ENCODE measurements at regions not wholly inside any gene's neighbourhood (a gene's known extent, or its start where the extent isn't known, plus 50 kb on each side); places are given as distances from the start of the nearest gene placed in this dataset.

DNA sequence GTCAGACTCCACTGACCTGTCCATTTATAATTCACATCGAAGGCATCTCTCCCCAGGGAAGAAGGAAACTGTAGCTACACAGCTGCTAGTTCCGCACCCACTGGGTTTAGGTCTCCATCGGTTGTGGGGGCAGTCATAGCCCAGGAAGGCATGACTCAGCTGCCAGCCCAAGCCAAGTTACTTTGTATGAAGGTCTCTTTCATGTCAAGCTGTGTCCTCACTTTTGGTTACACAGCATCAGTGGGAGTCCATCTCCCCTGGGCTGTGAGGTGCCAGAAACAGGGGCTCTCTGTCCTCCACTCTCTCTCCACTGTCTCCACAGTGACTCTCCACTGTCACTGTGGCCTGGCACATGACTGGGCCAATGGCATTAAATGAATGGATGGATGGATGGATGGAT is 585.2 kb downstream of the BRD1 start:
- DNase-seq (ENCODE audit: low read depth in 4 of 4, low spot score in 3 of 4): no peak

DNA sequence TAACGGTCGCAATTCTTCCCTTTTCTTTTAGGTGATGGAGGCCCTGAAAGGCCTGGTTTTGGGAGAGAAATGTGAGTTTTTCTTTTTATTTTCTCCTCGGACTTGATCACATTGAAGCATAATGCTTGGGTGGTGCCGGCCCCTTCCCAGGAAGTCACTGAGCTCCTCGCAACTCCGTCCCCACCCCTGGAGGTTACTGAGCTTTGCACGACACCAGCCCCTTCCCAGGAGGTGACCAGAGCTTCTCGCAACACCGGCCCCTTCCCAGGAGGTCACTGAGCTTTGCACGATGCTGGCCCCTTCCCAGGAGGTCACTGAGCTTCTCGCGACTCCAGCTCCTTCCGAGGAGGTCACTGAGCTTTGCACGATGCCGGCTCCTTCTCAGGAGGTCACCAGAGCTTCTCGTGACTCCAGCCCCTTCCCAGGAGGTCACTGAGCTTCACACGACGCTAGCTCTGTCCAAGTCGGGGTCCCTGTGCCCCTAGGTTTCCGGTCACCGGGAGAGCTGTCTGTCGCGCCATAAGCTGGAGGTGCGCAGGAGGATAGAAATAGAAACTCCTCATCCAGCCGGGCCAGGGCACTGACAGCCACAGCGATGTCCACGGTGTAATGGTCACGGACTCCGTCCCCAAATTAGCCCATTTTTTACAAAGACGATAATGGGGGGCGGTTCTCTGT is 586.4 kb downstream of the BRD1 start:
- DNase-seq (ENCODE audit: low read depth in 4 of 4, low spot score in 3 of 4): no peak

DNA sequence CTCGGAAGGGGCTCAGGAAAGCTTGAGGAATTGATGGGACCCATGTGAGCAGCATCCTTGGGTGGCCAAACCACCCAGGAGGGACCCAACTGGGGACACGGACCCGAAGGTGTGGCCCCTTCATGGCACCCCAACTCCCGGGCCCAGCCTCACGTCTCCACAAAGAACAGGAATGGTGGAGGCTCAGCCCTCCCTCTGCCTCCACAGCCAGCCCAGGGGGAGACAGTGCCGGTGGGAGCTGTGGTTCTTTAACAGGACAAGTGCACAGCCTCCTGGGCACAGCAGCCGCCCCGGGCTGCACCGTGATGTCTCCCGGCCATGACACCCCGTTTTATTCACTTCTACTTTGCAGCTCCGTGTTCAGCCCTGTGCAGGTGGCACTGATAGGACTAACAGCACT is 587.2 kb downstream of the BRD1 start:
- DNase-seq (ENCODE audit: low read depth in 4 of 4, low spot score in 3 of 4): no peak

DNA sequence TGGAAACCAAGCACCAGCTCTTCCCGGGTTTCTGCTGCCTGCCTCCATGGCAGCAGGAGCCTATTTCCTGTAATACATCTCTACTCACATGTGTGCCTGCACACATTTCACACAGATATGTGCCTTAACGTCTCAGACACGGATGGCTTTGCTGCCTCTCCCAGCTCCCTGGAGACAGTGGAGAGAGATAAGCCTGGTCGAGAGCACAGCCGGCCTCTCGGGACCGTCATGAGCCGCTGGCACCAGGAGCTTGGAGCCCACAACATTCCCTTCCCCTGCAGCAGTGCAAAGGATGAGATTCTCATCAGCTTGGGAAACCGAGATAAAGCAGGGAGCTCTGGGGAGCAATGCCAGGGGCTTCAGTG is 587.7 kb downstream of the BRD1 start:
- DNase-seq (ENCODE audit: low read depth in 4 of 4, low spot score in 3 of 4): no peak

DNA sequence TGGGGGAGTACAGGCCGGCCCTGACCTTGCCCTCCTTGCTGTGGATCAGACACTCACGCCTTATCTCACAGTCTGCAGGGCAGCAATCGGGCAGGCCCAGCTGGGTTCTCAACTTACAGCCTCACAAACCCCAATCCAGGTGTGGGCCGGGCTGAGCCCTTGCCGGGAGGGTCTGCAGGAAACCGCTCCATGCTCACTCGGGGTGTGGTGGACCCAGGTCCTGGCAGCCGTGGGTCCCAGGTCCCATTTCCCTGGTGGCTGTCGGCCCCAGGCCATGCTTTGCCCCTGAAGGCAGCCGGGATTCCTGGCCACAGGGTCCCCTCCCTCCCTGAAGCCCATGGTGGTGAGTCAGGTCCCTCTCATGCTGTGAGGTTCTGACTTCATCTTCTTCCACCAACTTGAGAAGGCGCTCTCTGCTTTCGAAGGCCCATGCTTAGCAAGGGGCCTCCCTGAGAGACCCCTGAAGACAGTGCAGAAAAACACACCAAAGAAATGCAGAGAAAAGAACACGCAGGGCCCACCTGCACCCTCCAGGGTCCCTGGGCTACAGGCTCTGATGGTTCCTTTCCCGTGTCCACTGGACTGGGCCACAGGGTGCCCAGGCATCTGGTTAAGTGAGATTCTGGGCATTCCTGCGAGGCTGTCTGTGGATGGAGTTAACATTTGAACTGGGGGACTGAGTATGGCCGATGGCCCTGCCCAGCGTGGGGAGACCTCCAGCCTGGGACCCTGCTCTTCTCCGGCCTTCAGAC is 588.2 kb downstream of the BRD1 start:
- no peak for DNase-seq (ENCODE audit: low read depth in 4 of 4, low spot score in 3 of 4)

DNA sequence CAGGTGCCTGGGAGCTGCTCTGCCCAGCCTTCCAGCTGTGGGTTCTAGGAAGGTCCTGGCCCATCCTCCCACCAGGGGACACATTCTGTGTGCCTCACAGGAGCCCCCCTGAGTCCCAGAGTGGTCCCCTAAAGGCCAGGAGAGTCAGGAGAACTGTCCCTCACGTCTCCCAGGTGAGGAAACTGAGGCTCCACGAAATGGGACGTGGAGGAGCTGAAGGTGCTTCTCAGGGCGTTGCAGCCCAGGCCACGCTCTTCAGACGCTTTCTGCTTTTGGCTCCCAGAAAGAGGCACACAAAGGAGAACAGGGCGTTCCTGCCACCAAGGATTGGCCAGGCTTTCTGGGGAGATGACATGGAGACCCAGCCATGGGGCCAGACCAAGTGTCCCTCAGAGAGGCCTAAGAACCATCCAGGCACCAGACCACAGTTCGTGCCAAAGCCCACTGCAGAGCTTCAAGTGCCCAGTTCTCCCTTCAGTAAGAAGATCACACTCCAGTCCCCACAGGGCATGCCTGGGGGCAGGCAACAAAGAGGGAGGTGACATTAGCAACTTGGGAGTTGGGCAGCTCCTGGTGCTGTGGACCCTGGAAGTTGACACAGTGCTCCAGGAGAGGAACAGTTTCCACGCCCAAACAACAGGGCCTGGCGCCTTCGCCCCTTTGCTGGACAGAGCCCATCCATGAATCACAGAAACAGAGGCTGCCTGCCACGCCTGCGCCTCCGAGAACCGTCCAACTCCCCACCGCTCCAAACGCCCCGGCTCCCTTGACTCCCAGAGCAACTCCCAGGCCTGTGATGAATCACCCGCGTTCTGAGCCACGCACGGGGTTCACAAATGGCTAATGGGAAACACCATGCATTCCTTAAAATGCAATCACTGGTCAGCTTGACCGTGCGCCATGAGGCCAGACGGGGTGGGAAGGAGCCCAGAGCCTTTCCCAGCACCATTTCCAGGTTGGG is 589.2 kb downstream of the BRD1 start:
- no peak for DNase-seq (ENCODE audit: low read depth in 4 of 4, low spot score in 3 of 4)

DNA sequence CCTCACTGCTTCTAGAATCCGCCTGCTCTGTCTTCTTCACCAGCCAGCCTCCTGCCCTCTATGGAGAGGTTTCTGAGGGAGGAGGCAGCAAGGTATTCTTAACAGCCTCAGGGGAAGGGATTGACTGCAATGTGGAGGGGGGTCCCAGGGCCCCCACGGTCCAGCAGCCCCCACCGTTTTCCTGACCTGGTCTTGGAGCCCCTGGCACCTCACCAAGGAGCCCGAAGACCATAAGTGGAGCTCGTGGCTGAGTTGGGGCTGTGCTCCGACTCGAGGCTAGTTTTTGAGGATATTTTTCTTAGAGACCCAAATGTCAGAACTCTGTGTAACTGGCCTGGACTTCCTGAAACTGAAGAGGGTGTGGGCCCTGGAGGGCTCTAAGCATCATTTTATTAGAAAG is 590.0 kb downstream of the BRD1 start:
- DNase-seq (ENCODE audit: low read depth in 4 of 4, low spot score in 3 of 4): no peak

DNA sequence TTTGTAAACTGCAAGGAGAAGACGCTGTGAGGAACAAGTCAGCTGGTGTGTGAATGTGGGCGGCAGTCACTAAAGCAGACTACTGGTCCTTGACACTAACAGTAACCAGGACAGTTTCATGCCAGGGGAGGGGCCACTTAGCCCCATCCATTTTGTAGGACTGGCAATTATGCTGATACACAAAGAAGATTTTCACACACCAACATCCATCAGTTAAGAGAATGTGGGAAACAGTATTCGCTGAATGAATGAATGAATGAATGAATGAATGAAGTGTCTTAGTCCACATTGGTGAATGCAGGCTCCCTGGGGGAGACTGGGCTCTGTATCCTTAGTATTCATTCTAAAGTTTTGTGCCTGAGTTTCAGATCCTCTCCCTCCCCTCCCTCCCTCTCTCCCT is 590.4 kb downstream of the BRD1 start:
- no peak for DNase-seq (ENCODE audit: low read depth in 4 of 4, low spot score in 3 of 4)

DNA sequence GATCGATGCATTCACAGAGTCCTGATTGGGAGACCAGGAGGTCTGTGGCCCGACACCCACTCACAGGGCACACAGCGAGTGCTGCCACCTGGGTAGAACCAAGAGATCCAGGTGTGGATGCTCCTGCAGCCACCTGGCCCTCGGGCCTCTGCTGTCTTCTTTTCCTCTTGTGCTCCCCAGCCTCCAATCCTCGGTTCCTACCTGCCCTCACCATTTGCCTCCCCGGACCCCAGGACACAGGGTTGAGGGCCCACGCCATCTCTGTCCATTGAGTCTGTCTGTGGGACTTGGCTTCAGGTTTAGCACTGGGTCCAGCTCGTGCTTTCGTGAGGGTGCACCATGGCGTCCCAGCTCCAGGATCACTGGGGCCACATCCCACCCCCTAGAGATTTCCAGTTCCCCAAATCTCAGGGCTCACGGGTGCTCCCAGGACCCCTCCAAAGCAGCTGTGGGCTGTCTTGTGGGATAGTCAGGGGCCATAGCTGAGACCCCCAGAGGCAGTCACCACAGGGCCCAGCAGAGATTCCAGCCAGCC is 591.1 kb downstream of the BRD1 start:
- DNase-seq (ENCODE audit: low read depth in 4 of 4, low spot score in 3 of 4): no peak

DNA sequence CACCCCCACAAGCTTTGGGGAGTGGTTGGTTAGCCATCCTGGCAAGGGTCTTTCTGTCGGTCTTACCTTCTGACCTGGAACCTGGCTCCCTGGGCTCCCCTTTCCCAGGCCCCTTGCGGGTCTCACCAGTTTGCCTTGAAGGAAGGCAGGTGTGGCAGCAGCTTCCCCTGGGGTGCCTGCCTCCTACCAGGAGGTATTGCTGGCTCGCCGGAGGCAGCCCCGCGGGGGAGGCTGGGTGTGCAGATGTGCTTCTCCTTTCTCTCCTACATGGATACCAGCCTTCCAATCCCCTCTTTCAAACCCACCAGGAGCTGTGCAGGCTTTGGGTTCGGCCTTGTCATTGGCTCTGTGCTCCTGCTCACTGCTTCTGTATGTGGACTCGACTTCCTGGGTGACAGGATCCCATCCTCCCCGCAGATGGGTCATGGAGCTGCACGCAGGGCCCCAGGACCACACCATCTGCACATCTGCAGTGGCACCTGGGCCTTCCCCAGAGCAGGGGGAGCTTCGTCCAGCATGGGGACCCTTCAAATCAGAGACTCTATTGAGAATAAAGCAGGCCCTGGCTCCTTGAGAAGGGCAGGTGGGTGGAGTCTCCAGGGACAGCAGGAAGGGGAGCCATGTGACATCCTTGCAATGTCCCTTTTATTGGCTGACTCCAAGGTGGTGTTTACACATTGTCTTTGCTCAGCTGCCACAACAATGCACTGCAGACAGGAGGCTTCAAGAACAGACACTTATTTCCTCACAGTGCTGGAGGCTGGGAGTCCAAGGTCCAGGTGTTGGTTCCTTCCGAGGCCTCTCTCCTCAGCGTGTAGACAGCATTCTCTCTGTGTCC is 592.0 kb downstream of the BRD1 start:
- no peak for DNase-seq (ENCODE audit: low read depth in 4 of 4, low spot score in 3 of 4)

DNA sequence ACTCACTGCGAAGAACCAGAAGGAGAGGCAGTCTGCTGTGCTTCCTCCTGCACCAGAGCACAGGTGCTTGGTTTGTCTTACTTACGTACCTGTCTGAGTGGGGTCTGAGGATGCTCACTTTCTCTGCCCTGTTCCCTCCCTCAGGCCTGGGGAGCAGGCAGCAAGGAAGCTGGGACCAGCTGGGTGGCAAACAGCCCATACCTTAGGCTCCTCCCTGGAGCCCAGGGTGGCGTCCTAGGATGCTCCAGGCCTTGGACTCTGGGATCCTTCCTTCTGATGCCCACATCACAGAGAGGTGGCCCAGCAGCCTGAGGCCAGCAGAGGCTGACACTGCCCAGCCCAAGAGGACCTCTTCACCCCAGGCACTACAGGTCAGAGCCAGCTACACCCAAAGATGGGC is 593.2 kb downstream of the BRD1 start:
- DNase-seq (ENCODE audit: low read depth in 4 of 4, low spot score in 3 of 4): no peak

DNA sequence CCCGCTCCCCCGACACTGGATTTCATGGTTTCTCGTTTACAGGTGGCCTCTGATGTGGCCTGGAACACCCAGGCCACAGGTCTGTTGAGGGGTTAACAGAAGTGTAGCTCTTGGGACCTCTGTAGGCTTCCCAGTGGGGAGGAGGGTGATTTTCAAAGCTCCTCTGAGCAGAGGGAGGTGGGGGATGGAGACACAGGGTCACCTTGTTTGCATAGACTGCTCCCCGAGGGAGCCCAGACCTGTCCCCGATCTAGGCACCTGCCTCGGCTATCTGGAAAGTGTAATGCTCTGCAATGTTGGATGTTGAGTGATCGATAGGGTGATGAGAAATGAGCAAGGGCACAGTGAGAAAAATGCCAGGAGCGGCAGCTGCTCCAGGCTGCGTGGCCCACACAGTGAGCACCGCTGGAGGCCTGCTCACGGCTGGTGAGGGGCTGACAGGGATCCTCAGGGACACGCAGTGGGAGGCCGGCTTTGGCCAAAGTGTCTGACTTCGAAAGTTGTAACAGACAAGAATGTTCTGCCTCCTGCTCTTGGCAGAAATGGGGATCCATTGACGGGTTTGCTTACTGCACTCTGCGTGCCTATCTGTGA is 594.1 kb downstream of the BRD1 start:
- DNase-seq (ENCODE audit: low read depth in 4 of 4, low spot score in 3 of 4): no peak

DNA sequence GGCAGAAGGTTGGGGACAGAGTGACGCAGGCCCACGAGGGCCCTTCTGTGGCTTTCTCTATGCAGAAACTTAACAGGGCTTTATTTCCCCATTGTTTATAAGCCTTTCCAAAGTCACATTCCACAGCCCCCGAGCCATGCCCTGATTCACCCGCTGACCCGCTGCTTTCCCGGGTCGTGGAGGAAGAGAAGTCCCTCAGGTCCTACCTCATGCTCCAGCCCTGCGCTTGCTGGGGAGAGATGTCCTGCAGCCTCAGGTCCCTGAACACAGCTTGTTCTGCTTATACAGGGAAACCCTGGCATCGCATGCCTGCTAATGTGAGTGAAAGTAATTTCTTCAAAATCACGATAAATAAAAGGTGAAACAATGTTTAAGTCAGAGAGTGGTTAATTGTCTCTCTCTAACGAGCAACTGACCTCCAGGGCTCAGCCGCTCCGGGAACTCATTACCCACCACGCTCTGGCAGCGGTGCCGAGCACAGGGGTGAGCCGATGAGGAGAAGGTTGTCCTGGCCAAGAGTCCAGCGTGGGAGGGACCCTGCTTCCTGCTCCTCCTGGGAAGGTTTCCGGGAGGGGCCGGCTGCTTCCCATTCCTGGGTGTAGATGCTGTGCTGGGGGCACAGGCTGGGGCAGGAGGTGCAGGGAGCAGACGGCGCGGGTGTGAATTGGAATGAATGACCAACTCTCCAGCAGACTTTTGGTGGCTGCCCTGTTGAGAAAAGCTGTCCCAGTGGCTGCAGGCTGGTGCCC is 595.2 kb downstream of the BRD1 start:
- DNase-seq (ENCODE audit: low read depth in 4 of 4, low spot score in 3 of 4): no peak

DNA sequence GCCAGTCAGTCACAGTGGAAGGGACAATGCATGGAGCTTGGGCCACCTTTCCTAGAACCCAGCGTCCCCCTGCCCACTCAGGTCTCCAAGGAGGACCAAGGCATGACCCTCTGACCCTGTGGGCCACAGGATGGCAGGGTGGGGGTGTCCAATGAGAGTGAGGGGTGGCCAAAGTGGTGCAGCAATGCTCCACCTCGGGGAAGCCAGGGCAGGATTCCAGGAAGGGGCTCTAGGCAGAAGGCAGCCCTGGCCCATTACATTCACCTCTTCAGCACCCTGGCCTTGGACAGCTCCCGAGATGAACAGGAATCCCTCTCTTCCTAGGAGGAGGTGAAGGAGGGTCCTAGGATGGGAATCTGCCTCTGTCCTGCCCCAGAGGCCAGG is 597.5 kb downstream of the BRD1 start:
- DNase-seq (ENCODE audit: low read depth in 4 of 4, low spot score in 3 of 4): peak in 3 of 4 donors; percentile 3 to 27 (median 8)

DNA sequence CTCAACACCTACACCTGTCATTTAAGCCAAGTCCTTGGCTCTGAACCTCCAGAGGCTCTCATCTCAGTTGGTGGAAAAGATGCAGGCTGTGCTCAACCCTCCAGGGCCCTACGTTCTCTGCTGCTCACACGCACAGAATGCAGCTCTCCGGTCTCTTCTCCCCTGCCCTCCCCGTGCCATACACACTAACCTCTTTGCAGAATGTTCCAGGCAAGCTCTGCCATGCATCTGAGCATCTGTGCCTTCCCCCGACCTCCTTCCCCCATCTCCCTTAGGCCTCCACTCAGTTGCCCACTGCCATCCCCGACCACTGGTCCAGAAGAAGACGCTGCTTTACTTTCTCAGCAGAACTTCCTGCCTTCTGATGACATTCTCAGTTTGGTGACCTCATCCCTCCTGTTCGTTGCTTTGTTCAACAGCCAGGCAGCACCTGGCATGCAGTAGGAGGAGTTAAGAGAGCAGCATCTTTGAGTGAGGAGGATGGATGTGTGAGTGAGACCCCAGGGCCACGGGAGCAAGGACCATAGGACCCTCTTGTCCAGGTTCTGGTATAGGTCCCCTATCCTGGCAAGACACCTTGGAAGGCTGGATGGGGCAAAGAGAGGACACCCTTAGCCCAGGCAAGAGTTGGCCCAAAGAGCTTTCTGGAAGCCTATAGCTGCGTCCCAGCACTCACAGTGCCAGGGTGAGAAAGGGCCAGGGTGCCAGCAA is 598.0 kb downstream of the BRD1 start:
- DNase-seq (ENCODE audit: low read depth in 4 of 4, low spot score in 3 of 4): no peak

DNA sequence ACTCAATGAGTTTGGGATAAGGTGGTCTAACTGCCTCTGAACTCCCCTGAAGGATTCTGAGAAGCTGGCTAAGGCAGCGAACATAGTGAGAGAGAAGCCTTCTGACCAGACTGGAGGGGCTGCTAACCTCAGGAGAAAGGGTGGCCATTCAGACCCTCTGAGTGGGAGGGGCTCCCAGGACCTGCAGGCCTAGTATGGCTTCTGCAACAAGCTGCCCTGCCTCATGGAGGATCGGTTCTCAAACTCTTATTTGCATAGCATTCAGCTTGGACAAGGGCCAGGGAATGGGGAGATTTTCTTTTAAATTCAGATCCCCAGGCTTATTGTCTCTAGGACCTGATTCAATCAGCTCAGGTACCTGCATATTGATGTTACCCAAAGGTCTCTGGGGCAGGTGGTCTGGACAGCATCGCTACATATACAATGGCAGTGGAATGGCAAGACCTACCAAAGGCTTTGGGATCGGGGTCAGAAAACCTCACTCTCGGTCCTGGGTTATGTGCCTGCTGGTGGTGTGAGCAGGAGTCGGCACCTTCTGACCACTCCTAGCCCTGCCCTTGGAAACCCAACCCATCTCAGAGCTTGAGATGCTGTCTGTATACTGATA is 599.1 kb downstream of the BRD1 start:
- no peak for DNase-seq (ENCODE audit: low read depth in 4 of 4, low spot score in 3 of 4)

DNA sequence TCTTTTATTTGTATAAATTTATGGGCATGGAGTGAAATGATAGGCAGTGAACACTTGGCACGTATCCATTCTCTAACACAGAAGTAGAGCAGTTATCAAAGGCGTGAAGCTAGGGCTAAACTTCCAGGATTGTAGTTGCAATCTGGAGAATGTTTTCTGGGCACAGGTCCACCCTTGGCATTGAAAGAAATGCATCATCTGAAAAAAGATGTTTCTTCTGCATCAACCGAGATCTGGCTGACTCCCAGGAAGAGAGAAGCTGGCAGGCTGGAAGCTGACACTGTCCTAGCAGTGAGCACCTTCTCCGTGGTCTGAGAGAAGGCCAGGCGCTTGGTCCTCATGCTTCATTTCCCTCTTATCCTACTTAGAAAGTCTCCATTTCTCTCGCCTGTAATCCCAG is 600.0 kb downstream of the BRD1 start:
- DNase-seq (ENCODE audit: low read depth in 4 of 4, low spot score in 3 of 4): no peak

DNA sequence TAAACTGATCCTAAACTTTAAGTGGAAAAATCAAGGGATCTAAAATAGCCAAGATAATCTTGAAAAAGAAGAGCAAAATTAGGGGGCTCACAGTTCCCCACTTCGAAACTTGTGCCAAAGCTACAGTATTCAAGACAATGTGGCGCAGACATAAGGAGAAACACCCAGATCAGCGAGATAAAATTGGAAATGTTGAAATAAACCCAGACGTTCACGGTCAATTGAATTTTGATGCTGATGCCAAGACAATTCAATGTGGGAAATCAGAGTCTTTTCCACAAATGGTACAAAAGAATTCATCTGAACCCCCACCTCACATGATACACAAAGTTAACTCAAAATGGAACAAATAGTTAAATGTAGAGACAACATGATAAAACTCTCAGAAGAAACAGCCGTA is 601.6 kb downstream of the BRD1 start:
- no peak for DNase-seq (ENCODE audit: low read depth in 4 of 4, low spot score in 3 of 4)
